HepG2 (cell line): ENCODE measurements at regions not wholly inside any gene's neighbourhood (a gene's known extent, or its start where the extent isn't known, plus 50 kb on each side); places are given as distances from the start of the nearest gene placed in this dataset.

Experiments used
- ATAC-seq: fragments of 200-7000 bp; cut with Tn5 transposase; 3 replicates; pipeline ENCODE4 v1.9.1; 2020; ENCODE audit warnings: mild to moderate bottlenecking, moderate library complexity
- BruUV-seq: library from RNA; stranded (reverse); fragments of 400-500 nt; replicated peaks from 2 replicates; lab custom pipeline; 2021; lab: Mats Ljungman, UMichigan
- CTCF ChIA-PET: fragments of 300-600 bp; formaldehyde crosslinking; extraction: SDS; loops from one replicate; lab custom pipeline; 2021; ENCODE audit warnings: low total read pairs, inconsistent platforms, low intra/inter-chr PET ratio; lab: Yijun Ruan, JAX
- POLR2A ChIA-PET: fragments of 350-600 bp; sonication (Branson Sonifier 250); formaldehyde crosslinking; loops from one replicate; lab custom pipeline; 2020; ENCODE audit warnings: antibody characterized with exemption, inconsistent platforms; lab: Yijun Ruan, JAX
- DNase-seq: peaks from one replicate; pipeline ENCODE4 v3.0.0-alpha.2; 2015; ENCODE audit warnings: low spot score
- FAIRE-seq: peaks from 3 replicates; lab custom pipeline; 2011; peaks lifted over from hg19 to GRCh38; lab: Jason Lieb, UNC
- H2AFZ ChIP-seq: one replicate; pipeline ENCODE4 v1.6.1; 2011; ENCODE audit warnings: low read length, inconsistent platforms
- H3K27ac ChIP-seq: fragments of 300-600 bp; 3 replicates; pipeline ENCODE4 v1.8.0; 2011; ENCODE audit warnings: mixed run types, mild to moderate bottlenecking, mixed read lengths, low read length, inconsistent platforms; ENCODE audit not compliant: insufficient read depth; ENCODE audit errors: extremely low read length
- H3K27me3 ChIP-seq, 2 experiments: fragments of 200-600 bp in 1 of 2; 2 replicates in 1 of 2; 3 replicates in 1 of 2; pipeline versions ENCODE4 v1.6.0 to v1.8.0; 2011; ENCODE audit warnings: low read length in 2 of 2, mild to moderate bottlenecking in 2 of 2, moderate library complexity in 2 of 2, inconsistent platforms in 1 of 2; ENCODE audit not compliant: insufficient read depth in 2 of 2, control insufficient read depth in 1 of 2
- H3K36me3 ChIP-seq, 2 experiments: fragments of 200-600 bp in 1 of 2; replicated peaks in 1 of 2; 2 replicates in 1 of 2; 3 replicates in 1 of 2; pipeline versions ENCODE4 v1.5.1 to v1.8.0; 2011; ENCODE audit warnings: low read length in 2 of 2, inconsistent platforms in 1 of 2; ENCODE audit not compliant: insufficient read depth in 2 of 2, control insufficient read depth in 1 of 2
- H3K4me1 ChIP-seq: 2 replicates; pipeline ENCODE4 v1.5.1; 2012; ENCODE audit warnings: low read length, inconsistent platforms; ENCODE audit not compliant: insufficient read depth
- H3K4me2 ChIP-seq: 2 replicates; pipeline ENCODE4 v1.6.0; 2011; ENCODE audit warnings: low read depth, low read length, inconsistent platforms
- H3K4me3 ChIP-seq, 3 experiments: fragments of 200-600 bp in 1 of 3; sonication (generic), shearing (Covaris generic) in 1 of 3; replicated peaks in 1 of 3; 2 replicates each; pipeline ENCODE4 v1.5.1; 2011 to 2016; ENCODE audit warnings: low read length in 3 of 3, inconsistent platforms in 2 of 3, low read depth in 2 of 3, mild to moderate bottlenecking in 2 of 3, control low read depth in 1 of 3, mixed read lengths in 1 of 3; ENCODE audit not compliant: insufficient read depth in 1 of 3
- H3K79me2 ChIP-seq: one replicate; pipeline ENCODE4 v1.6.1; 2011; ENCODE audit warnings: low read length, inconsistent platforms; ENCODE audit not compliant: insufficient read depth
- H3K9ac ChIP-seq: 2 replicates; pipeline ENCODE4 v1.6.0; 2011; ENCODE audit warnings: mild to moderate bottlenecking, low read depth, low read length, inconsistent platforms; ENCODE audit not compliant: insufficient read depth
- H3K9me3 ChIP-seq: 2 replicates; pipeline ENCODE4 v1.5.1; 2012; ENCODE audit warnings: mild to moderate bottlenecking, low read length
- H4K20me1 ChIP-seq: 2 replicates; pipeline ENCODE4 v1.6.0; 2011; ENCODE audit warnings: inconsistent platforms, mild to moderate bottlenecking, low read length, moderate library complexity; ENCODE audit not compliant: insufficient read depth
- ATF6 ChIP-seq: sonication (generic); formaldehyde crosslinking; conservative IDR thresholded peaks from 2 replicates; pipeline ENCODE4 v1.4.0; 2020; ENCODE audit warnings: missing genetic modification reagents
- HNRNPLL ChIP-seq: fragments of 200-400 bp; formaldehyde crosslinking; IDR thresholded peaks from 2 replicates; pipeline ENCODE4 v1.6.1; 2017; ENCODE audit warnings: mild to moderate bottlenecking, low read depth, low read length; ENCODE audit not compliant: poor library complexity, severe bottlenecking
- NR2F2 ChIP-seq: IDR thresholded peaks from 2 replicates; pipeline ENCODE4 v1.6.1; 2012; ENCODE audit warnings: low read depth, inconsistent platforms, borderline replicate concordance
- PPARG ChIP-seq: conservative IDR thresholded peaks from 2 replicates; pipeline ENCODE4 v1.6.1; 2016; ENCODE audit warnings: missing biosample characterization, missing genetic modification reagents
- RAD51 ChIP-seq: fragments of 450-650 bp; IDR thresholded peaks from 2 replicates; pipeline ENCODE4 v1.6.1; 2016; ENCODE audit warnings: borderline replicate concordance
- SNRNP70 ChIP-seq: fragments of 200-400 bp; formaldehyde crosslinking; IDR thresholded peaks from 2 replicates; pipeline ENCODE4 v1.6.1; 2017; ENCODE audit warnings: mild to moderate bottlenecking, low read depth, low read length, moderate library complexity
- ZFP37 ChIP-seq: sonication (generic); formaldehyde crosslinking; IDR thresholded peaks from 2 replicates; pipeline ENCODE4 v1.4.0; 2020; ENCODE audit warnings: missing genetic modification reagents, borderline replicate concordance
- ZFP90 ChIP-seq: sonication (generic); formaldehyde crosslinking; IDR thresholded peaks from 2 replicates; pipeline ENCODE4 v1.8.0; 2022; ENCODE audit warnings: missing genetic modification reagents, mild to moderate bottlenecking, inconsistent platforms, borderline replicate concordance
- ZNF569 ChIP-seq: sonication (generic); formaldehyde crosslinking; IDR thresholded peaks from 2 replicates; pipeline ENCODE4 v1.5.0; 2020; ENCODE audit warnings: mild to moderate bottlenecking, missing genetic modification reagents, moderate library complexity, borderline replicate concordance
- ZNF674 ChIP-seq: sonication (generic); formaldehyde crosslinking; IDR thresholded peaks from 2 replicates; pipeline ENCODE4 v1.5.0; 2020; ENCODE audit warnings: low read depth, mild to moderate bottlenecking, missing genetic modification reagents
- ZNF788 ChIP-seq: sonication (generic); formaldehyde crosslinking; IDR thresholded peaks from 2 replicates; pipeline ENCODE4 v1.5.0; 2020; ENCODE audit warnings: mild to moderate bottlenecking, missing genetic modification reagents, borderline replicate concordance
- WGBS: methylation state at CpG from one replicate; pipeline ENCODE4 v1.1.6; 2017; ENCODE audit warnings: low lambda C conversion rate; 5-methylcytosine and 5-hydroxymethylcytosine counted together
- in situ Hi-C: cut with HindIII; loops from 2 replicates; pipeline ENCODE4 v1.10.0; 2017; ENCODE audit warnings: low pct_unique_long_range_greater_than_20kb; ENCODE audit not compliant: extremely low pct_ligation_motif_present
- intact Hi-C: fragments of 100-400 bp; cut with micrococcal nuclease; formaldehyde crosslinking; loops from one replicate; pipeline ENCODE4 v1.10.0; 2022; ENCODE audit not compliant: unreplicated experiment
- TF ChIP-seq, protein P1 (sequence below): IDR thresholded peaks from 2 replicates; pipeline ENCODE4 v1.6.1; 2018; ENCODE audit warnings: missing genetic modification reagents
- TF ChIP-seq, protein P2 (sequence below): sonication (generic); formaldehyde crosslinking; IDR thresholded peaks from 2 replicates; pipeline ENCODE4 v1.8.1; 2023; ENCODE audit warnings: mild to moderate bottlenecking, missing genetic modification reagents

DNA sequence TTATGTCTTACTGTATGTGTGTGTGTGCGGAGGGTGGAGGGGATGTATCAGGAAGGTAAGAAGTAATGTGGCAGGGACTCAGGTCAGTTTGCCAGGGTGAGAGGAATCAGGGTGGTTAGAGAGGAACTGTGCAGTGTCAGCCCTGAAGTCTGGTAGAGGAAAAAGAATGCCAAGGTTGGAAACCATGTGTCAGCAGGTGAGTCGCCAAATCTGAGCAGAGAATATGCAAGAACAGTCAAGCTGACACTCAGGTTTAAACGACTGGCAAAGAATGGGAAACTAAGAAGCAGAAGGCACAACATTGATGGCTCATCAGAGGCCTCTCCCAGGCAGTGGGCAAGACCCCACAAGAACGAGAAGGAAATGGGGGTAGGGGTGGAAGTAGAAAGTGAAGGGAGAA lies 107.5 kb upstream of the TBX18 start:
- POLR2A ChIA-PET, result no interaction called here
- Histone ChIP-seq H3K27ac (no peak overlapping the region), H3K27me3 (no peaks in the 10 kb centered on the region), H4K20me1 (no peaks in the 10 kb centered on the region), H3K4me3 (no peak overlapping the region), H3K4me1 (no peaks in the 10 kb centered on the region), H3K4me2 (no peak overlapping the region), H3K36me3 (no peaks in the 10 kb centered on the region), H2AFZ (no peak overlapping the region), H3K79me2 (no peaks in the 10 kb centered on the region), H3K9me3 (no peaks in the 10 kb centered on the region), H3K9ac (no peak overlapping the region)
- intact Hi-C loops (no loop called here), in situ Hi-C loops (no loop called here)
- BruUV-seq, result no TSS peak
- FAIRE-seq, result no peak
- no peak for ATAC-seq
- 1% methylated on average over 4 of the region's 4 CpGs for WGBS
- no peak for DNase-seq
- CTCF ChIA-PET, result no interaction called here
- TF ChIP-seq, protein P1, sequence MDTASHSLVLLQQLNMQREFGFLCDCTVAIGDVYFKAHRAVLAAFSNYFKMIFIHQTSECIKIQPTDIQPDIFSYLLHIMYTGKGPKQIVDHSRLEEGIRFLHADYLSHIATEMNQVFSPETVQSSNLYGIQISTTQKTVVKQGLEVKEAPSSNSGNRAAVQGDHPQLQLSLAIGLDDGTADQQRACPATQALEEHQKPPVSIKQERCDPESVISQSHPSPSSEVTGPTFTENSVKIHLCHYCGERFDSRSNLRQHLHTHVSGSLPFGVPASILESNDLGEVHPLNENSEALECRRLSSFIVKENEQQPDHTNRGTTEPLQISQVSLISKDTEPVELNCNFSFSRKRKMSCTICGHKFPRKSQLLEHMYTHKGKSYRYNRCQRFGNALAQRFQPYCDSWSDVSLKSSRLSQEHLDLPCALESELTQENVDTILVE, result no peak
- TF ChIP-seq ZFP90 (CRISPR knock-in tag) (no peak), NR2F2 (no peak), ZNF788 (CRISPR knock-in tag) (no peak), SNRNP70 (no peak), RAD51 (no peak), ZNF569 (no peak), HNRNPLL (no peak), ATF6 (CRISPR knock-in tag) (no peak), ZFP37 (CRISPR knock-in tag) (no peak), ZNF674 (CRISPR knock-in tag) (no peak), PPARG (CRISPR knock-in tag) (no peak)
- TF ChIP-seq, protein P2, sequence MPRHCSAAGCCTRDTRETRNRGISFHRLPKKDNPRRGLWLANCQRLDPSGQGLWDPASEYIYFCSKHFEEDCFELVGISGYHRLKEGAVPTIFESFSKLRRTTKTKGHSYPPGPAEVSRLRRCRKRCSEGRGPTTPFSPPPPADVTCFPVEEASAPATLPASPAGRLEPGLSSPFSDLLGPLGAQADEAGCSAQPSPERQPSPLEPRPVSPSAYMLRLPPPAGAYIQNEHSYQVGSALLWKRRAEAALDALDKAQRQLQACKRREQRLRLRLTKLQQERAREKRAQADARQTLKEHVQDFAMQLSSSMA (CRISPR knock-in tag), result no peak
